Smooth muscle cell (in vitro differentiated cells): ENCODE measurements at regions not wholly inside any gene's neighbourhood (a gene's known extent, or its start where the extent isn't known, plus 50 kb on each side); places are given as distances from the start of the nearest gene placed in this dataset.

Experiments used
- DNase-seq: peaks from one replicate; lab custom pipeline; 2025; ENCODE audit not compliant: unreplicated experiment; lab: John Stamatoyannopoulos, UW
- H2AFZ ChIP-seq: fragments of 200-600 bp; sonication (generic); 2 replicates; pipeline ENCODE4 v1.6.0; 2016; ENCODE audit warnings: antibody characterized with exemption, low read depth, mild to moderate bottlenecking
- H3F3A ChIP-seq: fragments of 200-600 bp; sonication (generic); 2 replicates; pipeline ENCODE4 v1.6.0; 2017; ENCODE audit warnings: antibody characterized with exemption, low read depth
- H3K27ac ChIP-seq: fragments of 200-600 bp; sonication (generic); 2 replicates; pipeline ENCODE4 v1.5.1; 2016; ENCODE audit warnings: low read depth, mild to moderate bottlenecking
- H3K27me3 ChIP-seq: fragments of 200-600 bp; sonication (generic); 2 replicates; pipeline ENCODE4 v1.6.1; 2016; ENCODE audit warnings: low read depth, mild to moderate bottlenecking
- H3K36me3 ChIP-seq: fragments of 200-600 bp; sonication (generic); 2 replicates; pipeline ENCODE4 v1.5.1; 2016; ENCODE audit warnings: low read depth
- H3K4me1 ChIP-seq: fragments of 200-600 bp; sonication (generic); 2 replicates; pipeline ENCODE4 v1.5.1; 2016; ENCODE audit warnings: low read depth
- H3K4me2 ChIP-seq: fragments of 200-600 bp; sonication (generic); 2 replicates; pipeline ENCODE4 v1.6.0; 2016; ENCODE audit warnings: mild to moderate bottlenecking
- H3K4me3 ChIP-seq: fragments of 200-600 bp; sonication (generic); 2 replicates; pipeline ENCODE4 v1.5.1; 2016; ENCODE audit warnings: mild to moderate bottlenecking
- H3K79me2 ChIP-seq: fragments of 200-600 bp; sonication (generic); 2 replicates; pipeline ENCODE4 v1.6.0; 2016; ENCODE audit warnings: low read depth, mild to moderate bottlenecking
- H3K9ac ChIP-seq: fragments of 200-600 bp; sonication (generic); 2 replicates; pipeline ENCODE4 v1.6.0; 2016; ENCODE audit warnings: low read depth
- H3K9me3 ChIP-seq: fragments of 200-600 bp; sonication (generic); replicated peaks from 2 replicates; pipeline ENCODE4 v1.5.1; 2016; ENCODE audit warnings: low read depth
- H4K20me1 ChIP-seq: fragments of 200-600 bp; sonication (generic); 2 replicates; pipeline ENCODE4 v1.6.0; 2016; ENCODE audit warnings: low read depth
- WGBS: methylation state at CpG from one replicate; pipeline ENCODE4 v1.1.7; 2016; ENCODE audit warnings: low lambda C conversion rate; 5-methylcytosine and 5-hydroxymethylcytosine counted together
- TF ChIP-seq, protein P1 (sequence below): fragments of 200-600 bp; sonication (generic); IDR thresholded peaks from 2 replicates; pipeline ENCODE4 v1.5.1; 2017; ENCODE audit warnings: borderline replicate concordance, mild to moderate bottlenecking, antibody characterized with exemption; ENCODE audit not compliant: insufficient read depth, poor library complexity, severe bottlenecking

- TF ChIP-seq, protein P1, sequence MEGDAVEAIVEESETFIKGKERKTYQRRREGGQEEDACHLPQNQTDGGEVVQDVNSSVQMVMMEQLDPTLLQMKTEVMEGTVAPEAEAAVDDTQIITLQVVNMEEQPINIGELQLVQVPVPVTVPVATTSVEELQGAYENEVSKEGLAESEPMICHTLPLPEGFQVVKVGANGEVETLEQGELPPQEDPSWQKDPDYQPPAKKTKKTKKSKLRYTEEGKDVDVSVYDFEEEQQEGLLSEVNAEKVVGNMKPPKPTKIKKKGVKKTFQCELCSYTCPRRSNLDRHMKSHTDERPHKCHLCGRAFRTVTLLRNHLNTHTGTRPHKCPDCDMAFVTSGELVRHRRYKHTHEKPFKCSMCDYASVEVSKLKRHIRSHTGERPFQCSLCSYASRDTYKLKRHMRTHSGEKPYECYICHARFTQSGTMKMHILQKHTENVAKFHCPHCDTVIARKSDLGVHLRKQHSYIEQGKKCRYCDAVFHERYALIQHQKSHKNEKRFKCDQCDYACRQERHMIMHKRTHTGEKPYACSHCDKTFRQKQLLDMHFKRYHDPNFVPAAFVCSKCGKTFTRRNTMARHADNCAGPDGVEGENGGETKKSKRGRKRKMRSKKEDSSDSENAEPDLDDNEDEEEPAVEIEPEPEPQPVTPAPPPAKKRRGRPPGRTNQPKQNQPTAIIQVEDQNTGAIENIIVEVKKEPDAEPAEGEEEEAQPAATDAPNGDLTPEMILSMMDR = no peak
- WGBS = 90% methylated on average over 3 of the region's 3 CpGs
- no peak overlapping the region for H2AFZ ChIP-seq
- no peak overlapping the region for H3K4me2 ChIP-seq
- no peak overlapping the region for H3K9ac ChIP-seq
- no peaks in the 10 kb centered on the region for H4K20me1 ChIP-seq
- H3K36me3 ChIP-seq = no peaks in the 10 kb centered on the region
- H3K9me3 ChIP-seq = no peaks in the 10 kb centered on the region
- no peaks in the 10 kb centered on the region for H3F3A ChIP-seq
- no peak overlapping the region for H3K27ac ChIP-seq
- H3K27me3 ChIP-seq = no peaks in the 10 kb centered on the region
- no peaks in the 10 kb centered on the region for H3K79me2 ChIP-seq
- no peak for DNase-seq
- no peak overlapping the region for H3K4me3 ChIP-seq
- no peaks in the 10 kb centered on the region for H3K4me1 ChIP-seq
Measured at GRCh38 chr2:56715683-56716082, 531.9 kb downstream of the CCDC85A start.

DNA sequence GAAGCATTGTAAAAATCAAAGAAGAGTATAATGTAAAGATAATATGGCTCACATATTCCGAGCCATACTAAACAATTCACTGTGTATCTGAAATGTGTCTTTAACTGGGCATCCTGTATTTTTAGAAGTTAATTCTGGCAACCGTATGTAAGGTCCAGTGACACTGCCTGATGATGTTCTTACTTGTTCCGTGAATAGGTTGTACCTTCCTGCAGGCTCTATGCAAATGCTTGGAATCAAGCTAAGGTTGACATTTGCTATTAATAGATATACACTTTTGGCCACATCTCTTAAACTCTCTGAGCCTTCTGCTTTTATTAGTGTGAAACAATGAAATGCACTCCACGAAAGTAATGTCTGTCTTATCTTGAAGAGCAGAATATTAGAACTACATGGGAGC, 534.6 kb downstream of the CCDC85A start:
- H4K20me1 ChIP-seq = no peaks in the 10 kb centered on the region
- TF ChIP-seq, protein P1 = no peak
- no peak overlapping the region for H3K9ac ChIP-seq
- no peaks in the 10 kb centered on the region for H3K36me3 ChIP-seq
- no peak overlapping the region for H3K4me3 ChIP-seq
- no peaks in the 10 kb centered on the region for H3K9me3 ChIP-seq
- no peak overlapping the region for H3K27ac ChIP-seq
- DNase-seq = no peak
- no peak overlapping the region for H3K4me2 ChIP-seq
- no peak overlapping the region for H2AFZ ChIP-seq
- no peaks in the 10 kb centered on the region for H3K79me2 ChIP-seq
- H3K27me3 ChIP-seq = no peaks in the 10 kb centered on the region
- 86% methylated on average over 4 of the region's 4 CpGs for WGBS
- no peaks in the 10 kb centered on the region for H3F3A ChIP-seq
- H3K4me1 ChIP-seq = no peaks in the 10 kb centered on the region

GRCh38 chr2:56729212-56729611, 545.4 kb downstream of the CCDC85A start:
- Histone ChIP-seq H3K27me3 (no peaks in the 10 kb centered on the region), H3F3A (no peaks in the 10 kb centered on the region), H3K9ac (no peak overlapping the region), H3K36me3 (no peaks in the 10 kb centered on the region), H3K79me2 (no peaks in the 10 kb centered on the region), H3K9me3 (peaks cover 4% of the 10 kb centered on the region), H3K4me2 (no peak overlapping the region), H2AFZ (no peak overlapping the region), H4K20me1 (no peaks in the 10 kb centered on the region), H3K4me3 (no peak overlapping the region), H3K4me1 (no peaks in the 10 kb centered on the region), H3K27ac (no peak overlapping the region)
- TF ChIP-seq, protein P1 = no peak
- DNase-seq = no peak
- WGBS = 77% methylated on average over 1 of the region's 1 CpG

- H3K4me3 ChIP-seq = no peak overlapping the region
- WGBS = 85% methylated on average over 2 of the region's 2 CpGs
- TF ChIP-seq, protein P1 = no peak
- H3K27me3 ChIP-seq = no peaks in the 10 kb centered on the region
- H3K9ac ChIP-seq = no peak overlapping the region
- no peaks in the 10 kb centered on the region for H3F3A ChIP-seq
- H3K36me3 ChIP-seq = no peaks in the 10 kb centered on the region
- H4K20me1 ChIP-seq = no peaks in the 10 kb centered on the region
- H3K79me2 ChIP-seq = no peaks in the 10 kb centered on the region
- DNase-seq = no peak
- H3K4me2 ChIP-seq = no peak overlapping the region
- no peak overlapping the region for H3K27ac ChIP-seq
- H2AFZ ChIP-seq = no peak overlapping the region
- H3K9me3 ChIP-seq = no peaks in the 10 kb centered on the region
- H3K4me1 ChIP-seq = no peaks in the 10 kb centered on the region
Measured at GRCh38 chr2:56732946-56733345, 549.2 kb downstream of the CCDC85A start.
